ENCODE measurements at regions not wholly inside any gene's neighbourhood (a gene's known extent, or its start where the extent isn't known, plus 50 kb on each side); places are given as distances from the start of the nearest gene placed in this dataset.

DNA sequence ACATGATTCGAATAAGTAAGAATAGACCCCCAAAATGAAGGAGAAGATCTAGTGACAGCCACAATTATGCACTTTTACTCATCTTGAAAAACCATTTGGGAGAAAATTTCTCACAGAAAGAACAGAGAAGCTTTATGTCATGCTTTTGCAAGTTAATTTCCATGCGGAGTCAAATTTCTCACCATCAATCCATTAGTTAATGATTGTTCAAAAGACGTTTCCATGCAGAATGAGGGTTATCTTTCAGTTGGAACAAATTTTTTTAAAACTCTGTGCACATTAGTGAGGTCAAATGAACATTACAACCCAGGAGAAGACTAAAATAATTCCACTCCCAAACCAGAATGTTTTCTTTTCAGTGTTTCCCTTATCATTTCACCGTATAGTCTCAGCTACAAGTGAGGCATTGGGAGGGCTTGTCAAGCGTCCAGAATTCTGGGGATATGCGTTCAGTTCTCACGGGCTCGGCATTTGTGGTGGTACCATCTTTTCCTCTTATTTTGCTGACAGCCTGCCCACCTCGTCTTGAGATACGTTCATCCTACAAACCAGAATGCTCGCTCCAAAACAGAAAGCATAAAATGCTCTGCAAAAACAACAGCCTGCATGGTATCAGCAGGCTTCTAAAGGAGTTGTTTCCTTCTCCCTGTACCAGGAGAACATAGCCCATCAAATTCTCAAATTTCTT lies 130.8 kb upstream of the TBL1X start:
- no peak overlapping the region for H3K27ac ChIP-seq (ENCODE audit: control insufficient read depth, insufficient read depth)
- FAIRE-seq (no peak), DNase-seq (ENCODE audit: low read depth, low spot score) (no peak), ATAC-seq (no peak)
- intact Hi-C loops (cut with micrococcal nuclease; ENCODE audit: unreplicated experiment), result no loop called here
- no peaks in the 10 kb centered on the region for H3K4me1 ChIP-seq (ENCODE audit: control insufficient read depth, insufficient read depth, low read length)
- no peak overlapping the region for H3K9ac ChIP-seq (ENCODE audit: control insufficient read depth, insufficient read depth, low read length)
- ChIA-PET CTCF (interaction anchor here (1.6 kb wide), 1 partner anchor 22 kb away, joined by 3 read pairs; no protein-coding TSS in a partner anchor), RAD21 (ENCODE audit: unreplicated experiment) (no interaction called here), POLR2A (no interaction called here), SMC1A (ENCODE audit: uncharacterized antibody, unreplicated experiment) (no interaction called here)
- H3K36me3 ChIP-seq (ENCODE audit: control insufficient read depth in 2 of 2, insufficient read depth in 2 of 2, low read length in 1 of 2), result no peaks in the 10 kb centered on the region
- no TSS peak for BruUV-seq (replicated peaks)
- H2AFZ ChIP-seq (ENCODE audit: control insufficient read depth, low read depth, low read length), result no peak overlapping the region
- H3K9me3 ChIP-seq (replicated peaks; ENCODE audit: control insufficient read depth, insufficient read depth, low read length), result no peaks in the 10 kb centered on the region; the same call in 2 of the 3 replicates
- H3K27me3 ChIP-seq (replicated peaks in 1 of 2; ENCODE audit: control insufficient read depth in 2 of 2, insufficient read depth in 2 of 2, low read length in 1 of 2), result no peaks in the 10 kb centered on the region
- 49% methylated on average over 11 of the region's 11 CpGs for WGBS (ENCODE audit: insufficient coverage, insufficient replicate concordance, low lambda C conversion rate, missing lambda C conversion rate)
- no peaks in the 10 kb centered on the region for H4K20me1 ChIP-seq (ENCODE audit: control insufficient read depth, insufficient read depth)
- H3K4me2 ChIP-seq (ENCODE audit: control insufficient read depth, insufficient read depth), result no peak overlapping the region
- no peak for TF ChIP-seq MYC (IDR thresholded peaks at IDR 0.05; ENCODE audit: insufficient read depth, insufficient read length, insufficient replicate concordance, low read length, severe bottlenecking)
- TF ChIP-seq NRF1 (conservative IDR thresholded peaks at IDR 0.05; ENCODE audit: low read depth, low read length), result no peak
- TF ChIP-seq ZNF24 (IDR thresholded peaks at IDR 0.05), result no peak
- no peak for TF ChIP-seq HCFC1 (IDR thresholded peaks at IDR 0.05; ENCODE audit: low read length)
- TF ChIP-seq BCL11A (IDR thresholded peaks at IDR 0.05; ENCODE audit: low read depth, low read length), result no peak
- TF ChIP-seq YY1 (IDR thresholded peaks at IDR 0.05; ENCODE audit: low read depth, low read length), result no peak
- TF ChIP-seq KAT2A (conservative IDR thresholded peaks at IDR 0.05; ENCODE audit: control insufficient read depth, low read depth, low read length), result no peak
- in situ Hi-C loops (cut with MboI), result no loop called here
- H3K79me2 ChIP-seq (ENCODE audit: control insufficient read depth, insufficient read depth, low read length), result no peaks in the 10 kb centered on the region
- no peak overlapping the region for H3K4me3 ChIP-seq

DNA sequence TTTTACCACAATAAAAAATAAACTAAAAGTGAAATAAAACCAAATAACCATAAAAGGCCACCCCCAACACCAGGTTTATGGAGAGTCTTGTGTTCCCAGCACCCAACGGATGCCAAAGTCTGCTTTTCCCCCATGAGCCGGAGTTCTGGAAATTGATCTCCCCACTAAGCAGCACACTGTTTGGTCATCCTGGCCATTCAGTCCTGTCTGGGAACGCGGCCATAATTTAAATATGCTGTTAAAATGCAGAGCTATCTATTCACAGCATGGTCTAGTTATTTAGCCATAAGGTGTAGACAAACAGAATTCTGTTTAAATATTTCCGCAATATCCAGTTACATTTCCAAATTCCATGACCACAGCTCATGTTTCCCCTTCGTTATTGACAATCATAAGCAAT lies 129.6 kb upstream of the TBL1X start:
- in situ Hi-C loops (cut with MboI), result no loop called here
- RAD21 ChIA-PET (ENCODE audit: unreplicated experiment), result no interaction called here
- Histone ChIP-seq H3K27ac (ENCODE audit: control insufficient read depth, insufficient read depth) (no peak overlapping the region), H3K79me2 (ENCODE audit: control insufficient read depth, insufficient read depth, low read length) (no peaks in the 10 kb centered on the region), H3K27me3 (replicated peaks in 1 of 2; ENCODE audit: control insufficient read depth in 2 of 2, insufficient read depth in 2 of 2, low read length in 1 of 2) (no peaks in the 10 kb centered on the region), H4K20me1 (ENCODE audit: control insufficient read depth, insufficient read depth) (no peaks in the 10 kb centered on the region), H3K9me3 (replicated peaks; ENCODE audit: control insufficient read depth, insufficient read depth, low read length) (no peaks in the 10 kb centered on the region; the same call in 2 of the 3 replicates), H3K9ac (ENCODE audit: control insufficient read depth, insufficient read depth, low read length) (no peak overlapping the region), H3K36me3 (ENCODE audit: control insufficient read depth in 2 of 2, insufficient read depth in 2 of 2, low read length in 1 of 2) (no peaks in the 10 kb centered on the region), H3K4me1 (ENCODE audit: control insufficient read depth, insufficient read depth, low read length) (no peaks in the 10 kb centered on the region), H3K4me3 (no peak overlapping the region), H3K4me2 (ENCODE audit: control insufficient read depth, insufficient read depth) (no peak overlapping the region), H2AFZ (ENCODE audit: control insufficient read depth, low read depth, low read length) (no peak overlapping the region)
- SMC1A ChIA-PET (ENCODE audit: uncharacterized antibody, unreplicated experiment), result no interaction called here
- no peak for ATAC-seq
- CTCF ChIA-PET, result no interaction called here
- POLR2A ChIA-PET, result no interaction called here
- BruUV-seq (replicated peaks), result no TSS peak
- no peak for FAIRE-seq
- WGBS (ENCODE audit: insufficient coverage, insufficient replicate concordance, low lambda C conversion rate, missing lambda C conversion rate), result 66% methylated on average over 6 of the region's 6 CpGs
- DNase-seq (ENCODE audit: low read depth, low spot score), result no peak
- intact Hi-C loops (cut with micrococcal nuclease; ENCODE audit: unreplicated experiment), result no loop called here
- TF ChIP-seq IKZF2 (IDR thresholded peaks at IDR 0.05), result no peak
- TF ChIP-seq PBX3 (IDR thresholded peaks at IDR 0.05; ENCODE audit: insufficient replicate concordance, low read depth, low read length), result no peak
- TF ChIP-seq REST (IDR thresholded peaks at IDR 0.05; ENCODE audit: low read depth, low read length), result no peak

Data from GM12878 (cell line).